Suppressor macrophage treated with lipopolysaccharide for 4 hours (primary cell): ENCODE measurements at regions not wholly inside any gene's neighbourhood (a gene's known extent, or its start where the extent isn't known, plus 50 kb on each side); places are given as distances from the start of the nearest gene placed in this dataset.

Experiments used
- DNase-seq: peaks from one replicate; pipeline ENCODE4 v3.0.0-alpha.2; 2020

- no peak for DNase-seq
Measured at GRCh38 chr13:58542530-58542929, 911.0 kb downstream of the PCDH17 start.

DNA sequence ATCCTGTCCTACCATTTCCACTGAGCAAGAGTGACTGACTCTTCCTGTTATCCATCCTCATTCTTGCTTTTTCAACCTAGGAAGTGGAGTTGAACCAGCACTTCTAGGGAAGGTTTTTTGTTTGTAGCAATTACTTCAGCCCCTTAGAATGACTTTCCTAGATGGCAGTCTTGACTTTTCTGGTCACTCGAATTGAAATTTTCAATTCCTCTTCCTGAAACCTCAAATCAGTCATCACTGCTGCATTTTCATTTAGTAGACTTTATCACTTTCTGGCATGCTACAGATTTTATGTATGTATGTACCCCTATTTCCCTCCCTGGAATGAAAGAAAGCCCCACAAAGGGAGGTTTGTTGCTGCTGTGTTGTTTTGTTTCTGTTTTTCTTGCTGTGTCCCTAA, 915.9 kb downstream of the PCDH17 start:
- DNase-seq: no peak

GRCh38 chr13:58566176-58566575, 934.6 kb downstream of the PCDH17 start:
- DNase-seq: peak; percentile 1

DNA sequence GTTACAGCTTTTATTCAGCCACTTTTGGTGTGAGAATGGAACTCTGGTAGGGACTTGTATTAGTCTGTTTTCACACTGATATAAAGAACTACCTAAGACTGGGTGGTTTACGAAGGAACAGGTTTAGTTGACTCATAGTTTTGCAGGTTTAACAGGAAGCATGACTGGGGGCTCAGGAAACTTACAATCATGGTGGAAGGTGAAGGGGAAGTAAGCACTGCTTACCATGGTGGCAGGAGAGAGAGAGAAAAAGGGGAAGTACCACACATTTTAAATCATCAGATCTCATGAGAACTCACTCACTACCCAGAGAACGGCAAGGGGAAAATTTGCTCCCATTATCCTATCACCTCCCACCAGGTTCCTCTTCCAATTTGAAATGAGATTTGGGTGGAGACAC, 942.2 kb downstream of the PCDH17 start:
- no peak for DNase-seq

GRCh38 chr13:58574791-58575190, 943.2 kb downstream of the PCDH17 start:
- DNase-seq: no peak

- DNase-seq: no peak
Measured at GRCh38 chr13:58579468-58579867, 947.9 kb downstream of the PCDH17 start.

DNA sequence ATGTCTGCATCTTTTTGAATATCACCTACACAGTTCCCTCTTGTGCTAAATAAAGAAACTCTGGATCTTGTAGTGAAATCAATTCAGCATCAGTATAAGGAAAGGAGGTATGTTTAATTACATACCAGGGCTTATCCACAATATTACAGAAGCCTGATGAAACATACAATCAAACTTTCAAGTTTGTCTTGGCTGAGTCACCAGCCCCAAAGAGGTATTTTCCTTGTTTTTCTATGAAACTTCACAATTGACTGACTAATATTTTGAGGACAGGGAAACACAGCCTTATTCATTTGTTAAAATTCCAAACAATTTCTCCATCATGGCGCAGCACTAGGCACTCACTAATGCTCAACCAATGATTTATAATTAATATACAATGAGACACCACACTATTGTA, 952.4 kb downstream of the PCDH17 start:
- DNase-seq: no peak

DNA sequence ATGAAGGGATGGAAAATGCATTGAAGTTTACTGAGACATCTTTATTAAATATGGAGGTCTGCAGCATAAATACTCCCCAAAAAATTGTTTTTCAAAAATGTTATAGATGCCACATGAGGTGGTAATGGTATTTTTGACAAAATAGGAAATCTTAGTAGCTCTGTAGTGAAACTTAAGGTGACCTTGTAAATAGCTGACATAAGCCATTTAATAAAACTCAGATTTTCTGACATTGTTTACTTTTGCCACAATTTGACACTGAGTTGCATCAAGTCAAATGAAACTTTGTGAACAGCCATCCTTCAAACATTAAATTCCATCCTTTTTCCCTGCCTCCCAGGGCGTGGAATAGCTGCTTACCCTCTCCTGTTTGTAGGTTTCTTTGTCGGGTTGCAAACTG, 953.1 kb downstream of the PCDH17 start:
- DNase-seq: no peak

DNA sequence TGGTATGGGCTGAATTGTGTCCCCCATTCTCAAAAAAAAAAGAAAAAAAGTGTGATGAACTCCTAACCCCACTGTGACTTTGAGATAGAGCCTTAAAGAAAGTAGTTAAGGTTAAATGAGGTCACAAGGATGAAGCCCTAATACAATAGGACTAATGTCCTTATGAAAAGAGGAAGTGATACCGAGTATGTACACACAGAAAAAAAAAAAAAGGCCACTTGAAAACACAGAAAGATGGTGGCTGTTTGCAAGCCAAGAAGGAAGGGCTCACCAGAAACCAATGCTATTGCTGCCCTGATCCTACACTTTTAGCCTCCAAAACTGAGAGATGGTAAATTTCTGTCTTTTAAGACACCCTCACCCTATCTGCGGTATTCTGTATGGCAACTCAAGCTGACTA, 955.6 kb downstream of the PCDH17 start:
- peak; percentile 53 for DNase-seq

DNA sequence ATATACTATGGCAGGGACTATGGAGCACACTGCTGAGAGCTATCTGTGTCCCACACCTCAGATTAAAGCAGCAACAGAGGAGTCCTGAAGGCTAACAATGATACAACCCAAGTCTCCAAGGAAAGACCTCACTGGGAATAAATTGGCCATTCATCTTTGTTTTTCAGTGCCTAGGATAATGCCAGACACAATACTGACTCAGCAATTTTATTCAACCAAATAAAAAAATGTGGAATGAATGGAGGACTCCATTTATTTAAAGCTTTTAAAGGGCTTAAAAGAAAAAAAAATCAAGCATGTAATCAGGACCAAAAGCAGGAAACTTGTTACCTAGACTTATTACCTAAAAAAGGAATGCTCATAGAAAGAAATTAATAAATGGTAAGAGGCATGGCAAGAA, 960.5 kb downstream of the PCDH17 start:
- no peak for DNase-seq

DNA sequence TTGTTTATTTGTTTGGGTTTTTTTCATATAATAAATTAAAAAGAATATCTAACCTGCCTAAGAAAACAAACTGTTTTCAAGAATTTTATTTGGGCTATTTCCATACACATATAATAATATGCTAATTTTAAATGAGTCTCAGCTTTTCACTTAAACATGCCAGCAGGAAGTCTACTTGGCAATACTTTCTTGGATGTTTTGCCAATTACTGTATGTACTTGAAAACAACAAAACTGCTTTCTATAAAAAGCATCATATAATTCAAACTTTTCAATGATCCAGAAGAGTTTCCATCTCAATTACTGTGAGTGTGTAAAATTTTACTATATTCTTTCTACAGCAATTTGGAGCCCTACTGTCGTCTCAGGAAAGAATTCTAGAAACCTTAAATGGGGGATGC, 961.2 kb downstream of the PCDH17 start:
- DNase-seq: no peak

DNA sequence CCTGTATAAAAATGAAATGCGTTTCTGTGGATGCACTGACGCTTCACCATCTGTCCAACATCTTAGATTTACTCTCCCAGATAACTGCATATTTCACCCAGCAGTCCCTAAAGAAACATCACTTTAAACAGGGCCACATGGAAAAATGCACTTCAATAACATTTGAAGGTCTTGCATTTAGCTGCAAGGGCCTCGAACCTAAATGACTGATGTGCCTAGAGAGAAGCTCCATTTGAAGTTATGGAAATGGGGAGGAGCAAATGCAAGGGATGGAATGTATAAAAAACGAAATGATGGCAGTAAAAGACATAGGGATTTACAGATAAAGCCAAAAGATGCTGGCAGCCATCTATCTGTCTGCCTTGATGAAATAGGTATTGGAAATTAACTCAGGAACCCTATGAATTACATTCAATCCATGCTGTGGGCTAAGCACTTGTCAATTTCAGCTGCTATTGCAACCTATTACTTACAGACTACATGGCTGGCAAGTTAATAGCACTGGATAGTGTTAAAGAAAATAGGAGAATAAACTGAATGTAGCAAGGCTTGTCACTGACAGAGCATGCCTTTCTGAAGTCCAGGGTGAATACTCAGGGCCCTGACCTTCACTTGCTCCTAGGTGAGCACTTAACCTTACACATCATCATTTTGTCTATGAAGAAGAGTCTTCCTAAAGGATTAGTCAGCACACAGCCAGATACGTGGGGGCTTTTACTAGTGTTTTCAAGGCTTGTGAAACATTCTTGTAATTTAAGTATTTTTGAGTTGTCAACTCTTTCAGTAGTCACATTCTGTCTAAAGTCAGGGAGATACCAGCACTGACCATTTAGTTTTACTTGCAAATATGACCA, 963.4 kb downstream of the PCDH17 start:
- no peak for DNase-seq

- DNase-seq: no peak
Measured at GRCh38 chr13:58597552-58597951, 966.0 kb downstream of the PCDH17 start.

- no peak for DNase-seq
Measured at GRCh38 chr13:58598241-58598640, 966.7 kb downstream of the PCDH17 start.

GRCh38 chr13:58611117-58611516, 979.6 kb downstream of the PCDH17 start:
- no peak for DNase-seq

- DNase-seq: no peak
Measured at GRCh38 chr13:58617880-58618665, 986.5 kb downstream of the PCDH17 start.

- DNase-seq: no peak
Measured at GRCh38 chr13:58619396-58620113, 988.0 kb downstream of the PCDH17 start.

DNA sequence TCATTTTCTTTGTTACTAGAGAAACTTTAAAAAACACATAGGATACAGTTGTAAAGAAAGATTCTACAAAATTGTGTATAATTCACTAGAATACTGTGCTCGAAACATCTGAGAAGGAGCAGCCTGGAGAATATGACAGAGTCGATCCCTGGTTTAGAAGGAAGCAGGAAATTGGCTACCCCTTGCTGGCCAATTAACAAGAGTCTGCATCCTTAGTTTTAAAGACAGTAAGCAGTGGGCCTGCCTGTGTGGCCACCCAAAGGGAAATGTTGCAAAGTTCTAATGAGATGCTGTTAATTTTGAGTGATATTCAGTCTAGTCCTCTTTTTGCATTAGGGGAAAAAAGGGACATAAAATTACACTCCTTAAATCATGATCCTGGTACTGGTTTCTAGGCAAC, 988.6 kb downstream of the PCDH17 start:
- DNase-seq: no peak

GRCh38 chr13:58625703-58626389, 994.3 kb downstream of the PCDH17 start:
- no peak for DNase-seq

DNA sequence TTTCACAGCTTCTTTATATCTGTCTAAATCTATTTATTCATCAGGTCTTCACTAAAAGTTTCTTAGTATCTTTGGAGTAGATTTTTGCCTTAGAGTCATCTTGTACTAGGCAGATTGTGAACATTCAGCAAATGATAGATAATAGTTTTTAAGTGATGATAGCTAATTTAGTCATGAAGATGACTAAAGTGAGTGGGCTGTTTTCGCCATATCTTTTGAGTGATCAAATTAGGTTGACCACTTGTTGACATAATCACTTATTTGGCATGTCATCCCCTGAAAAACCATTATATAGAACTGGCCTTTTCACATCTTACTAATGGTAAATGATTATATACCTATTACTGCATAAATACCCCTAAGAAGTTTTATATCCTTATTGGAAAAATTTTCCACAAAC, 999.2 kb downstream of the PCDH17 start:
- DNase-seq: peak; percentile 5

GRCh38 chr13:58633226-58633625, 1001.7 kb downstream of the PCDH17 start:
- DNase-seq: no peak

GRCh38 chr13:58655086-58655485, 1023.5 kb downstream of the PCDH17 start:
- peak; percentile 60 for DNase-seq

DNA sequence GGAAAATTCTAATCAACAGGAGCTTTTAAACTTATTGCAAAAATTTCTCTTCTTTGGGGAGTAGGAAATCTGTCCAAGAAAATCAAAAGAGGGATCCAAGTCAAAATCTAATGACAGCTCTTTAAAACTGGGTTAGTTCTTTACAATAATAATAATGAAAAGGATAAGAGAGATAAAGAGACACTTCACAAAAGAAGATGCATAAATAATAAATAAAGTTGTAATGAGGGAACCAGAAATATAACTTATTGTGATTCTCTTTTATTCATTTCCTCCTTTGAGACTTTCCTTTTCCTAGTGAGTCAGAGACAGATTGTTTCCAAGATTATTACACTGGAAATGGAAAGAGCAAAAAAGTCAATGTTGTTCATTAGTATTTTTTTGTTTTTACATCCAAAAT, 1029.3 kb downstream of the PCDH17 start:
- no peak for DNase-seq
